SK-N-SH treated with all-trans-retinoic acid at 6 μM for 48 hours (cell line): ENCODE measurements at regions not wholly inside any gene's neighbourhood (a gene's known extent, or its start where the extent isn't known, plus 50 kb on each side); places are given as distances from the start of the nearest gene placed in this dataset.

Source experiments
- ATAC-seq: fragments of 200-7000 bp; cut with Tn5 transposase; 3 replicates; pipeline ENCODE4 v1.9.1; 2020; ENCODE audit warnings: mild to moderate bottlenecking, moderate library complexity
- ARNTL ChIP-seq: fragments of 450-650 bp; formaldehyde crosslinking; IDR thresholded peaks from 2 replicates; pipeline ENCODE4 v1.5.0; 2020; ENCODE audit warnings: low read depth, mild to moderate bottlenecking, moderate library complexity, borderline replicate concordance
- CREB5 ChIP-seq: fragments of 250-450 bp; sonication (Bioruptor Pico); IDR thresholded peaks from 2 replicates; pipeline ENCODE4 v1.5.1; 2020; ENCODE audit warnings: low read depth, mild to moderate bottlenecking, moderate library complexity
- CSDC2 ChIP-seq: fragments of 250-450 bp; sonication (Bioruptor Pico); IDR thresholded peaks from 2 replicates; pipeline ENCODE4 v1.5.0; 2020; ENCODE audit warnings: mild to moderate bottlenecking, moderate library complexity
- CSRNP3 ChIP-seq: fragments of 250-450 bp; sonication (Bioruptor Pico); IDR thresholded peaks from 2 replicates; pipeline ENCODE4 v1.5.1; 2021; ENCODE audit warnings: mild to moderate bottlenecking, moderate library complexity
- ESRRG ChIP-seq: fragments of 250-450 bp; sonication (Bioruptor Pico); IDR thresholded peaks from 2 replicates; pipeline ENCODE4 v1.6.1; 2021; ENCODE audit warnings: mild to moderate bottlenecking
- GLIS3 ChIP-seq: fragments of 250-450 bp; sonication (Bioruptor Pico); IDR thresholded peaks from 2 replicates; pipeline ENCODE4 v1.5.0; 2020; ENCODE audit warnings: mild to moderate bottlenecking, moderate library complexity
- ISL1 ChIP-seq: fragments of 250-450 bp; sonication (Bioruptor Pico); IDR thresholded peaks from 2 replicates; pipeline ENCODE4 v2.1.2; 2022; ENCODE audit warnings: mild to moderate bottlenecking, moderate library complexity
- OSR1 ChIP-seq: fragments of 250-450 bp; sonication (Bioruptor Pico); IDR thresholded peaks from 2 replicates; pipeline ENCODE4 v1.8.0; 2022; ENCODE audit warnings: moderate library complexity, mild to moderate bottlenecking, inconsistent platforms
- PPARA ChIP-seq: fragments of 250-450 bp; sonication (Bioruptor Pico); IDR thresholded peaks from 2 replicates; pipeline ENCODE4 v1.5.0; 2020; ENCODE audit warnings: mild to moderate bottlenecking, borderline replicate concordance
- RARB ChIP-seq: fragments of 250-450 bp; sonication (Bioruptor Pico); IDR thresholded peaks from 2 replicates; pipeline ENCODE4 v1.8.0; 2021; ENCODE audit warnings: mild to moderate bottlenecking, moderate library complexity
- SNAI2 ChIP-seq: fragments of 250-450 bp; sonication (Bioruptor Pico); IDR thresholded peaks from 2 replicates; pipeline ENCODE4 v1.5.0; 2020; ENCODE audit warnings: mild to moderate bottlenecking, moderate library complexity
- TCF4 ChIP-seq: fragments of 250-450 bp; sonication (Bioruptor Pico); IDR thresholded peaks from 2 replicates; pipeline ENCODE4 v1.8.0; 2021; ENCODE audit warnings: mild to moderate bottlenecking, moderate library complexity, borderline replicate concordance
- TOX ChIP-seq: fragments of 250-450 bp; sonication (Bioruptor Pico); IDR thresholded peaks from 2 replicates; pipeline ENCODE4 v1.8.0; 2021; ENCODE audit warnings: mild to moderate bottlenecking, moderate library complexity, borderline replicate concordance
- TSHZ2 ChIP-seq: fragments of 250-450 bp; sonication (Bioruptor Pico); IDR thresholded peaks from 2 replicates; pipeline ENCODE4 v1.5.0; 2020; ENCODE audit warnings: mild to moderate bottlenecking, moderate library complexity
- ZC3H10 ChIP-seq: fragments of 250-450 bp; sonication (Bioruptor Pico); IDR thresholded peaks from 2 replicates; pipeline ENCODE4 v1.5.1; 2021; ENCODE audit warnings: mild to moderate bottlenecking, moderate library complexity
- ZFP3 ChIP-seq: fragments of 250-450 bp; sonication (Bioruptor Pico); IDR thresholded peaks from 2 replicates; pipeline ENCODE4 v1.5.0; 2020; ENCODE audit warnings: mild to moderate bottlenecking, moderate library complexity
- ZFP30 ChIP-seq: fragments of 450-650 bp; formaldehyde crosslinking; IDR thresholded peaks from 2 replicates; pipeline ENCODE4 v1.5.0; 2022; ENCODE audit warnings: mild to moderate bottlenecking, moderate library complexity
- ZNF565 ChIP-seq: fragments of 450-650 bp; formaldehyde crosslinking; conservative IDR thresholded peaks from 2 replicates; pipeline ENCODE4 v1.5.0; 2020; ENCODE audit warnings: low read depth, mild to moderate bottlenecking, moderate library complexity
- ZNF70 ChIP-seq: fragments of 450-650 bp; formaldehyde crosslinking; IDR thresholded peaks from 2 replicates; pipeline ENCODE4 v1.5.0; 2020; ENCODE audit warnings: mild to moderate bottlenecking, moderate library complexity

GRCh38 chr13:90999401-90999800 lies 348.1 kb upstream of the MIR17HG start:
- TF ChIP-seq ISL1 (CRISPR knock-in tag) (peak; percentile 83), PPARA (CRISPR knock-in tag) (no peak), ZC3H10 (CRISPR knock-in tag) (peak; percentile 92)
- ATAC-seq, result peak; percentile 62; the same call in 2 of the 3 replicates

GRCh38 chr13:91001371-91001770 lies 346.1 kb upstream of the MIR17HG start:
- TF ChIP-seq SNAI2, result no peak
- TF ChIP-seq ZNF70 (CRISPR knock-in tag), result no peak
- TF ChIP-seq, all 23 proteins: peak for 0
- no peak for ATAC-seq

GRCh38 chr13:91014696-91015095 lies 332.8 kb upstream of the MIR17HG start:
- no peak for ATAC-seq
- TF ChIP-seq TCF4 (CRISPR knock-in tag) (no peak), ZNF70 (CRISPR knock-in tag) (no peak), CSDC2 (no peak)

- ATAC-seq, result peak; percentile 99
- TF ChIP-seq ISL1 (CRISPR knock-in tag) (no peak), RARB (CRISPR knock-in tag) (no peak), ESRRG (no peak), CSRNP3 (no peak), OSR1 (CRISPR knock-in tag) (no peak), SNAI2 (no peak), GLIS3 (no peak), TSHZ2 (CRISPR knock-in tag) (no peak), ZNF565 (CRISPR knock-in tag) (no peak), CREB5 (CRISPR knock-in tag) (no peak), ZFP30 (no peak), ZC3H10 (CRISPR knock-in tag) (no peak), ARNTL (CRISPR knock-in tag) (no peak), ZFP3 (no peak)
Observed at GRCh38 chr13:91017031-91017668, 330.3 kb upstream of the MIR17HG start.

GRCh38 chr13:91017669-91018053 lies 329.8 kb upstream of the MIR17HG start:
- peak; percentile 58; the same call in 2 of the 3 replicates for ATAC-seq
- no peak for TF ChIP-seq RARB (CRISPR knock-in tag)
- TF ChIP-seq TOX (CRISPR knock-in tag), result no peak
- no peak for TF ChIP-seq TSHZ2 (CRISPR knock-in tag)
- TF ChIP-seq CSRNP3, result no peak
